ENCODE measurements at regions not wholly inside any gene's neighbourhood (a gene's known extent, or its start where the extent isn't known, plus 50 kb on each side); places are given as distances from the start of the nearest gene placed in this dataset.

DNA sequence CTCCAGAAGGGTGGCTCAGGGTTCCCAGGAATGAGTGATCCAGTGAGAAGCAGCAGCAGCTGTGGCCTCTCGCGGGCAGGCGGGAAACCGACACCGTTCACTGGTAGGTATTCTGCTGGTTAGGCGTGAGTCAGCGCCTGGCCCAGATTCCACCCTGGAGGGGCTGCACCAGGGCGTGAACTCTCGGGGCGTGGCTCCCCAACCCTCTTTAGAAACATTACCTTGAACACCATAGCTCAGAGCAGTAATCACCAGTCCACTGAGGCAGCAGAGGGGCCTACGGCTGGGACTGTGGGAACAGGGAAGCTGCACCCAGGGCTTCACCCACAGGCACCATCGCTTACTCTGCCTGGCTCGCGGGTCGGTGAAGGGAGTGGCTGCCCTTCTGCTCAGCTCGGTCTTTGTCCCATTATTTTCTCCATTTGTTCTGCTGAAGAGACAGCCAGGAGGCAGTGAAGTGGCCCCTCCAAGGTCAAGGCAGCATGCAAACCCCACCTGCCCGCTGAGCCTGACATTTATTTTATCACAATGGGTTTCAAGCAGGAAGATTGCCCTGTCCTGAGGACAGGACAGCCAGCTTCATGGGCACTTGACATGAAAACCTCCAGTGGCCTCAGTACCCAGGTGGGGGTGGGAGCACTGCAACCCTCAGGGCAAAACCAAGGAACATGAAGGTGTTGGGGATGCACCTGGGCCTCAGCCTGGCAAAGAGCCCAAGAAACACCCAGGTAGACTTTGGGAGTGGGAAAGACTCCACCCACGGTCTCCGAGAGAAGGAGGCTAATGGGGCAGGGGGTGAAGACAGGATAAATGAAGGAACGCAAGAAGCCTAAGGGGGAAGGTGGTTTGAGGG lies 51.0 kb upstream of the CD93 start:
- no peak for DNase-seq (ENCODE audit: low read depth)

DNA sequence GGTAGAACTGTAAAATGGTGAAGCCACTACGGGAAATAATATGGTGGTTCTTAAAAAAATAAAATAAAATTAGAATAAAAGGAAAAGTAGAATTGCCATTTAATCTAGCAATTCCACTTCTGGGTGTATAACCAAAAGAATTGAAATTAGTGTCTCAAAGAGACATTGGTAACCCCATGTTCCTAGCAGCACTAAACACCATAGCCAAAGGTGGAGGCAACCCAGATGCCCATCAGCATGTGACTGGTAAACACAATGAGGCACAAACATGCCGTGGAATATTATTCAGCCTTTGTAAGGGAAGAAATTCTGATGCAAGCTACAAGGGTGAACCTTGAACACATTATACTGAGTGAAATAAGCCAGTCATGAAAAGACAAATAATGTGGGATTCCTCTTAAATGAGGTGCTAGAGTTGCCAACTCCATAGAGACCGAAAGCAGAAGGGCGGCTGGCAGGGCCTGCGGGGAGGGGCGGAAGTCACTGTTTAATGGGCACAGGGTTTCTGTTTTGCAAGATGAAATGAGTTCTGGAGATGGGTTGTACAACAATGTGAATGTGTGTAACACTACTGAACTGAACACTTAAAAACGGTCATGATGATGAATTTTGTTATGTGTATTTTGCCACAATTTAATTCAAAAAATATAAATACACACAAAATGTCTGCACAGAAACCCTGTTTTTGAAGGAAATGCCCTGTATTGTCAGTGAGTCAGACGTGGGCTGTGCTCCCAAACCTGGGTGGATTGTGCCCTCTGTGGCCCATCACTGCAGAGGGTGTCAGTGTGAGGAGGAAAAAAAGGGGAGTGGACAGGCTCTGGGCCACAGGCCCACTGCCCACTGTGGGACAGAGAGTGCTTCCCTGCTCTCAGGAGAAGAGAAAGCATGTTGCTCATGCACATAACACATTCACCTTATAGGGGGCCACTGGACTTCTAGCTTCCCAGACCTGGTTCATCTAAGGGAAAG lies 49.6 kb upstream of the CD93 start:
- DNase-seq (ENCODE audit: low read depth): no peak
